Urothelium cell line (cell line): ENCODE measurements at regions not wholly inside any gene's neighbourhood (a gene's known extent, or its start where the extent isn't known, plus 50 kb on each side); places are given as distances from the start of the nearest gene placed in this dataset.
A peak's percentile ranks its signal among the peaks of the same experiment; 100 is the strongest.

Source experiments
- DNase-seq: peaks from one replicate; pipeline ENCODE4 v3.0.0; 2011; ENCODE audit warnings: low spot score, mixed read lengths
- FAIRE-seq: peaks from 2 replicates; lab custom pipeline; 2011; peaks lifted over from hg19 to GRCh38; lab: Jason Lieb, UNC

GRCh38 chr4:45985038-45985437, 138.8 kb downstream of the GABRG1 start:
- DNase-seq (no peak), FAIRE-seq (no peak)

GRCh38 chr4:45971108-45971507, 152.7 kb downstream of the GABRG1 start:
- no peak for FAIRE-seq

GRCh38 chr4:45957353-45957752, 166.5 kb downstream of the GABRG1 start:
- no peak for DNase-seq
- FAIRE-seq = no peak

More at GRCh38 chr4:45971108-45971507, 152.7 kb downstream of the GABRG1 start:
- DNase-seq = peak; percentile 25

- FAIRE-seq (no peak), DNase-seq (no peak)
Measured at GRCh38 chr4:45954276-45954675, 169.6 kb downstream of the GABRG1 start.

GRCh38 chr4:45951153-45951552, 172.7 kb downstream of the GABRG1 start:
- no peak for FAIRE-seq
- no peak for DNase-seq

- DNase-seq (peak; percentile 22), FAIRE-seq (no peak)
Measured at GRCh38 chr4:45946699-45947098, 177.2 kb downstream of the GABRG1 start.

- FAIRE-seq = no peak
Measured at GRCh38 chr4:45944000-45944399, 179.9 kb downstream of the GABRG1 start.

GRCh38 chr4:45939056-45939455, 184.8 kb downstream of the GABRG1 start:
- no peak for FAIRE-seq
- DNase-seq = no peak

More at GRCh38 chr4:45944000-45944399, 179.9 kb downstream of the GABRG1 start:
- DNase-seq = no peak

GRCh38 chr4:45931154-45931553, 192.7 kb downstream of the GABRG1 start:
- FAIRE-seq (no peak), DNase-seq (peak; percentile 53)

- DNase-seq = no peak
- no peak for FAIRE-seq
Measured at GRCh38 chr4:45927641-45928040, 196.2 kb downstream of the GABRG1 start.

- FAIRE-seq = no peak
Measured at GRCh38 chr4:45925809-45926208, 198.0 kb downstream of the GABRG1 start.

GRCh38 chr4:45920861-45921260, 203.0 kb downstream of the GABRG1 start:
- FAIRE-seq = no peak

More at GRCh38 chr4:45925809-45926208, 198.0 kb downstream of the GABRG1 start:
- DNase-seq = no peak

GRCh38 chr4:45910511-45910910, 213.3 kb downstream of the GABRG1 start:
- DNase-seq (no peak), FAIRE-seq (no peak)

More at GRCh38 chr4:45920861-45921260, 203.0 kb downstream of the GABRG1 start:
- DNase-seq = no peak

- no peak for DNase-seq
- FAIRE-seq = no peak
Measured at GRCh38 chr4:45897946-45898585, 225.8 kb downstream of the GABRG1 start.

- FAIRE-seq = no peak
- no peak for DNase-seq
Measured at GRCh38 chr4:45883421-45883820, 240.4 kb downstream of the GABRG1 start.

GRCh38 chr4:45876235-45876890, 247.5 kb downstream of the GABRG1 start:
- no peak for DNase-seq
- no peak for FAIRE-seq

GRCh38 chr4:45869184-45869583, 254.7 kb downstream of the GABRG1 start:
- FAIRE-seq = peak; percentile 5

GRCh38 chr4:45865781-45866180, 258.1 kb downstream of the GABRG1 start:
- no peak for FAIRE-seq
- DNase-seq = no peak

More at GRCh38 chr4:45869184-45869583, 254.7 kb downstream of the GABRG1 start:
- DNase-seq = no peak

- no peak for DNase-seq
- no peak for FAIRE-seq
Measured at GRCh38 chr4:45855857-45856256, 268.0 kb downstream of the GABRG1 start.

GRCh38 chr4:45846016-45846415, 277.8 kb downstream of the GABRG1 start:
- FAIRE-seq (no peak), DNase-seq (no peak)

- DNase-seq (no peak), FAIRE-seq (no peak)
Measured at GRCh38 chr4:45841791-45842190, 282.1 kb downstream of the GABRG1 start.

- FAIRE-seq = no peak
- no peak for DNase-seq
Measured at GRCh38 chr4:45831692-45832091, 292.2 kb downstream of the GABRG1 start.
